ENCODE measurements at regions not wholly inside any gene's neighbourhood (a gene's known extent, or its start where the extent isn't known, plus 50 kb on each side); places are given as distances from the start of the nearest gene placed in this dataset.

DNA sequence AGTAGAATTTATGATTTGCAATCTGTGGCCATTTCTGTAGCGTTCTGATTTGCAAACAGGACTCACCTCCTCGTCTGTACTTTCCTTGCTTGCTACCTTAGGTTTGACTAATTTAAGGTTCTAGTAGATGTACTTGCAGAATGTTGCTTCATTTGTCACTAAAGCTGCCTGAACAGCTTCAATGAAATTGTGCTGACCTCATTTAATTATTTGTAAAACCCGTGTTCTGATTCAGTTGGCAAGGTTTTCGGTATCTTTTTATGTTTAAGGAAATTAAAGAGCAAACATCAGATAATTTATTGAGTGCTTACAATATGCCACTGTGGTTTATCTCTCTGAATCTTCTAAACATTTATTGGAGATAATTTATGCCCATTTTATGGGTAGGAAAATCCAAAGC, 284.9 kb upstream of the EEF2KMT start:
- Mint-ChIP-seq H3K4me3 (no peak overlapping the region), H3K27ac (no peak overlapping the region), H3K4me1 (ENCODE audit: low read depth) (no peaks in the 10 kb centered on the region), H3K27me3 (ENCODE audit: insufficient read depth) (no peaks in the 10 kb centered on the region), H3K36me3 (ENCODE audit: low read depth) (no peaks in the 10 kb centered on the region), H3K9me3 (no peaks in the 10 kb centered on the region)
- intact Hi-C loops (cut with micrococcal nuclease): no loop called here
- no peak for DNase-seq (ENCODE audit: low spot score)

DNA sequence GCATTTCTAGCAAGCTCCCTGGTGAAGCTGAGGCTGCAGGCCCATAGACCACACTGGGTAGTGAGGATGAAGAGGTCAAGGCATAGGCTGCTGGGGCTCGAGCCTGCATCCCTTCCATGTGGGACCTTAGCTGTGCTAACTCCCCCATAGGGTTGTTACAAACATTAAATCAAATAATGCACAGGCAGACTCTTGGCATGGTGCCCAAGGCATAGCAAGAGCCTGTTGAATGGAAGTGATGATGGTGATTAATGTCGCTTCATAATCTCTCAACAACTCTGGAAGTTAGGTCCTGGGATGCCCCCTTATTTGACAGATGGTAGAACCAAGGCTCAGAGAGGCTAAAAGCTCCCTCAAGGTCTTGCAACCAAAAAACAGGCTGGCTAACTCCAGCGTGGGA, 283.9 kb upstream of the EEF2KMT start:
- no peak overlapping the region for H3K27ac Mint-ChIP-seq
- no peaks in the 10 kb centered on the region for H3K36me3 Mint-ChIP-seq (ENCODE audit: low read depth)
- intact Hi-C loops (cut with micrococcal nuclease): no loop called here
- no peaks in the 10 kb centered on the region for H3K27me3 Mint-ChIP-seq (ENCODE audit: insufficient read depth)
- H3K9me3 Mint-ChIP-seq: no peaks in the 10 kb centered on the region
- no peak overlapping the region for H3K4me3 Mint-ChIP-seq
- DNase-seq (ENCODE audit: low spot score): no peak
- H3K4me1 Mint-ChIP-seq (ENCODE audit: low read depth): no peaks in the 10 kb centered on the region

DNA sequence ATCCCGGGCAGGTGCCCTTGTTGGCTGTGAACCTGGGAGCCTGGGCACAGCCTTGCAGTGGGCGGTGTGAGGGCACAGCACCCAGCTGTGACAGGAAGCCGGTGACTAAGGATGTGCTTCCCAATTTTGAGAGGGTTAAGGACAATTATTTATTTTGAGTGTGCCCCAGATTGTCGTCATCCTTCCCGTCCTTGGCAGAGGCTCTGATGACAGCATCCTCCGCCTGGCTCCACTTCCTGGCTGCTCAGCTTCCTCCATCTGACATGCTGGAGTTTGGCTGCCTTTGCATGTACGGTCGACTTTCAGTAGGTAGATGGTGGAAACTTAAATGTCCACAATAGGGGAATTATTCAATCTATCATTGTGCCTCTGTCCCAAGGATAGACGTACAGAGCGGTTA, 282.4 kb upstream of the EEF2KMT start:
- Mint-ChIP-seq H3K4me1 (ENCODE audit: low read depth) (no peaks in the 10 kb centered on the region), H3K4me3 (no peak overlapping the region), H3K36me3 (ENCODE audit: low read depth) (no peaks in the 10 kb centered on the region), H3K27me3 (ENCODE audit: insufficient read depth) (no peaks in the 10 kb centered on the region), H3K9me3 (no peaks in the 10 kb centered on the region), H3K27ac (no peak overlapping the region)
- DNase-seq (ENCODE audit: low spot score): no peak
- intact Hi-C loops (cut with micrococcal nuclease): no loop called here

DNA sequence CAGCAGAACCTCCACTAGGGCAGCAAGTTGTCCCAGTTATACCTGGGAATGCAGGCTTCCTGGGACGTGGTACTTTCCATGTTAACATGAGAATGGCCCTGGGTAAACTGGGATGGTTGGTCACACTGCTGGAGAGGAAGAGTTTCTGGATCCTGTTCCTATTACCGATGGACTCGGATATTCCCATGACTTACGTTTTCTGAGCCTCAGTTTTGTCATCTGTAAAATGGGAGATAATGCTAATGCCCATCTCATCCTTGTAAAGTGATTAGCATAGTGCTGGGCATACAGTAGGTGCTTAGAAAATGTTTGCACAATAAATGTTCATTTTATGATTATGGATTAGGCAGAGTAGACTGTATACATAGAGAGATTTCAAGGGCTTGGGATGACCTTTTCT, 280.9 kb upstream of the EEF2KMT start:
- H3K36me3 Mint-ChIP-seq (ENCODE audit: low read depth): no peaks in the 10 kb centered on the region
- H3K27ac Mint-ChIP-seq: no peak overlapping the region
- intact Hi-C loops (cut with micrococcal nuclease): no loop called here
- no peaks in the 10 kb centered on the region for H3K9me3 Mint-ChIP-seq
- H3K4me1 Mint-ChIP-seq (ENCODE audit: low read depth): no peaks in the 10 kb centered on the region
- H3K4me3 Mint-ChIP-seq: no peak overlapping the region
- no peak for DNase-seq (ENCODE audit: low spot score)
- H3K27me3 Mint-ChIP-seq (ENCODE audit: insufficient read depth): no peaks in the 10 kb centered on the region

DNA sequence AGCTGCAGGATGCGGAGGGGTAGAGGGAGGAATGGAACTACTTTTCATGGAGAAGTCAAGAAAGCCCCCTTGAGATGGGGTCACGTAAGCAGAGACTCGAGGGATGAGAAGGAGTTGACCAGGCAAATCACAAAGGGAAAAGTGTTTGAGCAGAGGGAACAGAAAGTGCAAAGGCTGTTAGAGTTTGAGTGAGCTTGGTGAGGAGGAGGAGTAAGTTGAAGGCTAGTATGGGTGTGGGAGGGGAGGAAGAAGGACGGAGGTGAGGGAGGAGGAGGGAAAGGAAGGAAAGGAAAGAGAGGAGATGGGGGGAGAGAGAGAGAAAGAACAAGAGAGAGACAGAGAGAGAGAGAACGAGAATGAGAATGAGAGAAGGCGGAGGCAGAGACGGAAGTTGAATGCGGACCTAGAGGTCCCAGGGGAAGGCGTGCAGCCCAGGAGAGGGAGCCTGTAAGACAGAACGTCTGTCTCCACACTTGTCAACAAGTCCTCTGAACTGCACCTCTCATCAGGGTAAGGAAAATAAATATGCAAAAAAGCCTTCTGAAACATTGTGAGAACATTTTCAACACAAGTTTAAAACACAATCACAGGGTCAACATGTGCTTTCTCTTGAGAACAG, 279.8 kb upstream of the EEF2KMT start:
- H3K36me3 Mint-ChIP-seq (ENCODE audit: low read depth): no peaks in the 10 kb centered on the region
- intact Hi-C loops (cut with micrococcal nuclease): no loop called here
- no peak overlapping the region for H3K27ac Mint-ChIP-seq
- H3K4me3 Mint-ChIP-seq: no peak overlapping the region
- no peaks in the 10 kb centered on the region for H3K27me3 Mint-ChIP-seq (ENCODE audit: insufficient read depth)
- no peaks in the 10 kb centered on the region for H3K4me1 Mint-ChIP-seq (ENCODE audit: low read depth)
- H3K9me3 Mint-ChIP-seq: no peaks in the 10 kb centered on the region
- DNase-seq (ENCODE audit: low spot score): no peak

DNA sequence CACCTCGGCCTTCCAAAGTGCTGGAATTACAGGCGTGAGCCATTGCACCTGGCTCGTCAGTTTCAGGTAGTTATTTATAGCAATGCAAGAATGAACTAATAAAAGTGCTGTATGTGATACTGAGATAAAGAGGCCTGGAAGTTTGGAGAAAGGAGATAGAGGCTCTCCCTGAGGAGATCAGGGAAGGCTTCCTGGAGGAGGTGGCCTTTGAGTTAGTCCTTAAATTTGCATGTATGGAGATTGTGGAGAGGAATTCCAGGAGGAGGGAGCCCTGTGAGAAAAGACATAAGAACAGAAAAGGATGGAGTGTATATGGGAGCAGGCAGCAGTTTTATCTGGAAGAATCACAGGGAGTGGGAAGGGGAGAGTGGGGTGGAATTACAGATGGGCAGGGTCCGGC, 276.6 kb upstream of the EEF2KMT start:
- no peaks in the 10 kb centered on the region for H3K4me1 Mint-ChIP-seq (ENCODE audit: low read depth)
- no peaks in the 10 kb centered on the region for H3K27me3 Mint-ChIP-seq (ENCODE audit: insufficient read depth)
- H3K27ac Mint-ChIP-seq: no peak overlapping the region
- H3K4me3 Mint-ChIP-seq: no peak overlapping the region
- no peaks in the 10 kb centered on the region for H3K36me3 Mint-ChIP-seq (ENCODE audit: low read depth)
- DNase-seq (ENCODE audit: low spot score): no peak
- no peaks in the 10 kb centered on the region for H3K9me3 Mint-ChIP-seq
- intact Hi-C loops (cut with micrococcal nuclease): no loop called here

DNA sequence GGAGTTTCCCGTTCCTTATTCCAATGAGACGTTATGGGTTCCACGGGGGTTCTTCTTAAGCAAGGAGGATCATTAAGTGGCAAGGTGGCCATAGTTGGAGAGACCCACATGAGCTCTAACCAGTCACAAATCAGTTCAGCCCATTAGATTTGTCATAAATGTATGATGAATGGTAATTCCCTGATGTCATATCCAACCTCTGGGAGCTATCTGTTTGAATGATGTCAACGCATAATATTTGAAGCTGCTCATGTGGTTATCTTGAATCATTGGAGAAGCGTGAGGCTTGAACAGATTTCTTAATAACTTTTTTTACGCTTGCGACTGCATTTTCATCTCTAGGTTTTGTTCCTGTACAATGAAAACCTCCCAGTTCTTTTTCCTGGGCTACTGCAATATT, 270.4 kb upstream of the EEF2KMT start:
- H3K9me3 Mint-ChIP-seq: no peaks in the 10 kb centered on the region
- no peaks in the 10 kb centered on the region for H3K36me3 Mint-ChIP-seq (ENCODE audit: low read depth)
- intact Hi-C loops (cut with micrococcal nuclease): no loop called here
- H3K27ac Mint-ChIP-seq: no peak overlapping the region
- H3K4me3 Mint-ChIP-seq: no peak overlapping the region
- no peaks in the 10 kb centered on the region for H3K27me3 Mint-ChIP-seq (ENCODE audit: insufficient read depth)
- H3K4me1 Mint-ChIP-seq (ENCODE audit: low read depth): no peaks in the 10 kb centered on the region
- DNase-seq (ENCODE audit: low spot score): no peak

DNA sequence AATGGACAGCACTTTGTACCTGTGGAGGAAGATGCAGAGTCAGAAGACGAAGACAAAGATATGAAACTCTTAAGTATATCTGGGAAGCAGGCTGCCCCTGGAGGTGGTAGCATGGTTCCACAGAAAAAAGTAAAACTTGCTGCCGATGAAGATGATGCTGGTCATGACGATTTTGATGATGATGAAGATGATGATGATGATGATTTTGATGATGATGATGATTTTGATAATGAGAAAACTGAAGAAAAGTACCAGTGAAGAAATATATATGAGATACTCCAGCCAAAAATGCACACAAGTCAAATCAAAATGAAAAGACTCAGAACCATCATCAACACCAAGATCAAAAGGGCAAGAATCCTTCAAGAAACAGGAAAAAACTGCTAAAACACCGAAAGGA, 268.5 kb upstream of the EEF2KMT start:
- intact Hi-C loops (cut with micrococcal nuclease): no loop called here
- H3K9me3 Mint-ChIP-seq: no peaks in the 10 kb centered on the region
- no peak overlapping the region for H3K4me3 Mint-ChIP-seq
- no peak for DNase-seq (ENCODE audit: low spot score)
- no peaks in the 10 kb centered on the region for H3K4me1 Mint-ChIP-seq (ENCODE audit: low read depth)
- no peak overlapping the region for H3K27ac Mint-ChIP-seq
- H3K36me3 Mint-ChIP-seq (ENCODE audit: low read depth): no peaks in the 10 kb centered on the region
- H3K27me3 Mint-ChIP-seq (ENCODE audit: insufficient read depth): no peaks in the 10 kb centered on the region

DNA sequence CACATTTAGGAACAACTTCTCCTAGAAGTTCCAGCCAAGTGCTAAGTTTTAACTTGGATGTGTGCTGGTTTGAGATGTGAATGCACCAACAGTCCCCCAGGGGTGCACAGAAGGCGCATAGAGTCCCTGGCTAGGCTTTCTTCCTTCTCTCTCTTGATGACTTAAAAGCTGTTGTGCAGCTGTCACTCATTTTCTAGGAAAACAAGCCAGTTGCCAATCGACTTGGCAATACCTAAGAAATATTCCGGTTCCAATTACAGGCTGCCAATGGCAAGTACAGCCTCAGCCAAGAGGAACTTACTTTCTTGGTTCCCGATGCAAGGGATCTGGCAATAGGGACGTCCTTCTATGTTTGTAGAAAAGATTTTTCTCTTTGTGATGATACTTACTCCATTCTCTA, 266.6 kb upstream of the EEF2KMT start:
- Mint-ChIP-seq H3K4me3 (no peak overlapping the region), H3K27me3 (ENCODE audit: insufficient read depth) (no peaks in the 10 kb centered on the region), H3K4me1 (ENCODE audit: low read depth) (no peaks in the 10 kb centered on the region), H3K9me3 (no peaks in the 10 kb centered on the region), H3K36me3 (ENCODE audit: low read depth) (no peaks in the 10 kb centered on the region), H3K27ac (no peak overlapping the region)
- no peak for DNase-seq (ENCODE audit: low spot score)
- intact Hi-C loops (cut with micrococcal nuclease): no loop called here

DNA sequence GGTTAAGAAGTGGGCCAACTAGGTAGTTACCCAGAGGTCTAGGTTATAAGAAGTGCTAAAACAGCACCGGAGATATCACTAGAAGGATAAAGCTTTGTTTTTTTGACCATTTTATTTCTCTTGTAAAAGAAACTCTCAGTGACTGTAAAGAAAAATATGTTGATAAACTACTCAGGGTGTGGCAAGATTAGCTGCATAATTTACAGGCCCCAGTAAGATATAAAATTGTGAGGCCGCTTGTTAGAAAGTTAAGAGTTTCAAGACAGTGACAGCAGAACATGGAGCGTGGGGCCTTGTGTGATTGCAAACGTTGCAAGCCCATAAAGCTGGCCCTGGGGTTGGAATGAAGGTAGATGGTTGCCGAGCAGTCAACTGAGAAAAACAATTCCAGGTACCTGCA, 263.7 kb upstream of the EEF2KMT start:
- no peaks in the 10 kb centered on the region for H3K36me3 Mint-ChIP-seq (ENCODE audit: low read depth)
- intact Hi-C loops (cut with micrococcal nuclease): no loop called here
- no peak for DNase-seq (ENCODE audit: low spot score)
- H3K4me1 Mint-ChIP-seq (ENCODE audit: low read depth): no peaks in the 10 kb centered on the region
- H3K27ac Mint-ChIP-seq: no peak overlapping the region
- H3K27me3 Mint-ChIP-seq (ENCODE audit: insufficient read depth): no peaks in the 10 kb centered on the region
- H3K9me3 Mint-ChIP-seq: no peaks in the 10 kb centered on the region
- no peak overlapping the region for H3K4me3 Mint-ChIP-seq

DNA sequence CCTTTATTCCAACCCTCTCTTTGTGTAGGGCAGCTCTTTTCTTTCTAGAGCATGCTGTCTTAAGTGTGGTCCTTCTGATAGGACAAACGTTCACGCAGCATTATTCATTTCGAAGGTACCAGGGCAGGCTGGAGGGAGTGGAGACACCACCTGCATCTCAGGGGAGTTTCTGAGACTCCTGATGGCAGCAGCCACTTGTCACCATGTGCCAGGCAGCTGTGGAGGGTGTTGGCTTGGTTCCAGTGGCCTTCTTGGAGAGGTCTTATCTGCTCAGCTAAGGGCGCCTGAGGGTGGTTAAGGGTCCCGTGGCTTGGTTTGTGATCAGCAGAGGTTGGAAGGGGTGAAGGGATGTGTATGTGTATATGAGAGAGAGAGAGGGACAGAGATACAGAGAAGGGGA, 257.1 kb upstream of the EEF2KMT start:
- Mint-ChIP-seq H3K9me3 (no peaks in the 10 kb centered on the region), H3K36me3 (ENCODE audit: low read depth) (no peaks in the 10 kb centered on the region), H3K27ac (no peak overlapping the region), H3K27me3 (ENCODE audit: insufficient read depth) (peaks cover 2% of the 10 kb centered on the region), H3K4me1 (ENCODE audit: low read depth) (no peaks in the 10 kb centered on the region), H3K4me3 (no peak overlapping the region)
- intact Hi-C loops (cut with micrococcal nuclease): no loop called here
- DNase-seq (ENCODE audit: low spot score): no peak

DNA sequence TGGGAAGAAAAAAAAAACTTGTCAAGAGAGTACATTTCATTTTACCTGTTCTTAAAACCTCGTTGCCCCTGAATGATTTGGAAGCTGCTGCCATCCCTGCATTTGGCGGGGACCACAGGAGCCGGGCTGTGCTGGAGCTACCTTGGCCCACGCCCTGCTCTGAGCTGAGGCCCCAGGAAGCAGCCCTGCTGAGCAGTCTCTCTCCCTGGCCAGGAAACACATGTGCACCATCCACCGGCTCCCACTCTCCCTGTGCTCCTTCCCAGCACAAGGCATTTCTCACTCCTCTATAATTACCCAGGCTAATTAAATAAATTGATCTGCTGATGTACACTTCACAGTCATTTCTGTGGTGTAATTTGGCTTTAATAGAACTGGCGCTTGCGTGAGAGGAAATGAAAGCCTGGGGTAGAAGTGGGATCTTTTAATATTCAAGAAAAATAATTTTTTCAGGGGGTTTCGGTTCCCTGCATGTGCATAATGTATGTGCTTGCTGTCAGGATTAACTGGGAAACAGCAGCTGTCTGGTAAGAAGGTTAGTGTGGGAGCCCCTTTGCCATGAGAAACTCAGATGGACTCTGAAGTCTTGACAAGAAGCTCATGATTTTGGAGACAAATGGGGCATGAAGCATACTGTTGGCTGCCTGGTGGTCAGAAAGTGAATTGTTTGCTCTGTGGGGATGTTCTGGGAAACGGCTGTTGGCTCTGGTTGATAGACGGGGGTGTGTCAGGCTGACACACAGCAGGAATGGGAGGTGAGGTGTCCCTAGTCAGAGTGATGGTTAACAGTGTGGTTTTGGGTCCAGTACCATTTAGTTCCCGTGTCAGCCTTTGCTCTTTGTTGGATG, 252.3 kb upstream of the EEF2KMT start:
- no peak overlapping the region for H3K4me3 Mint-ChIP-seq
- no peaks in the 10 kb centered on the region for H3K4me1 Mint-ChIP-seq (ENCODE audit: low read depth)
- H3K27me3 Mint-ChIP-seq (ENCODE audit: insufficient read depth): peaks cover 2% of the 10 kb centered on the region
- DNase-seq (ENCODE audit: low spot score): no peak
- intact Hi-C loops (cut with micrococcal nuclease): no loop called here
- H3K36me3 Mint-ChIP-seq (ENCODE audit: low read depth): no peaks in the 10 kb centered on the region
- no peak overlapping the region for H3K27ac Mint-ChIP-seq
- no peaks in the 10 kb centered on the region for H3K9me3 Mint-ChIP-seq

DNA sequence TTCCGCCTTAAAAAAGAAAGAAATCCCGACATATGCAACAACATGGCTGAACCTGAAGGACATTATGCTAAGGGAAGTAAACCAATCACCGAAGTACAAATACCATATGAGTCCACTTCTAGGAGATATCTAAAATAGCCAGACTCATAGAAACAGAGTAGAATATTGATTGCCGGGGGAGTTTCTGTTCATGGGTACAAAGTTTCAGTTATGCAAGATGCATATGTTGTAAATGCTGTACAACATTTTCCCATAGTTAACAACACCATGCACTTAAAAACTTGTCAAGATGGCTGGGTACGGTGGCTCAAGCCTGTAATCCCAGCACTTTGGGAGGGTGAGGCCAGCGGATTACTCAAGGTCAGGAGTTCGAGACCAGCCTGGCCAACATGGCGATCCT, 251.5 kb upstream of the EEF2KMT start:
- H3K36me3 Mint-ChIP-seq (ENCODE audit: low read depth): no peaks in the 10 kb centered on the region
- H3K4me1 Mint-ChIP-seq (ENCODE audit: low read depth): no peaks in the 10 kb centered on the region
- H3K27ac Mint-ChIP-seq: no peak overlapping the region
- H3K9me3 Mint-ChIP-seq: no peaks in the 10 kb centered on the region
- H3K4me3 Mint-ChIP-seq: no peak overlapping the region
- intact Hi-C loops (cut with micrococcal nuclease): no loop called here
- peaks cover 2% of the 10 kb centered on the region for H3K27me3 Mint-ChIP-seq (ENCODE audit: insufficient read depth)
- no peak for DNase-seq (ENCODE audit: low spot score)

DNA sequence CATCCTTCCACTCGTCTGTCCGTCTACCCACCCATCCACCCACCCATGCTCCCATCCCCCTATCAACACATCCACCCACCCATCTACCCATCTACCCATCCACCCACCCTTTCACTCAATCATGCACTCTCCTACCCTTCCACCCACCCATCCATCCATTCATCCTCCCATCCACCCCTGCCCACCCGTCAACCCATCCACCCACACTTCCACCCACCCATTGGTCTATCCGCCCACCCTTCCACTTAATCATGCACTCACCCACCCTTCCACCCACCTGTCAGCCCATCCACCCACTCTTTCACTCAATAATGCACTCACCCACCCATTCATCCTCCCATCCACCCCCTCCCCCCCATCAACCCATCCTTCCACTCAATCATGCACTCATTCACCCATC, 250.0 kb upstream of the EEF2KMT start:
- H3K4me3 Mint-ChIP-seq: no peak overlapping the region
- H3K9me3 Mint-ChIP-seq: no peaks in the 10 kb centered on the region
- intact Hi-C loops (cut with micrococcal nuclease): no loop called here
- H3K27me3 Mint-ChIP-seq (ENCODE audit: insufficient read depth): no peaks in the 10 kb centered on the region
- H3K27ac Mint-ChIP-seq: no peak overlapping the region
- no peak for DNase-seq (ENCODE audit: low spot score)
- H3K4me1 Mint-ChIP-seq (ENCODE audit: low read depth): no peaks in the 10 kb centered on the region
- H3K36me3 Mint-ChIP-seq (ENCODE audit: low read depth): no peaks in the 10 kb centered on the region
